Duodenal mucosa (tissue), 2 donors: ENCODE measurements at regions not wholly inside any gene's neighbourhood (a gene's known extent, or its start where the extent isn't known, plus 50 kb on each side); places are given as distances from the start of the nearest gene placed in this dataset.

ENCODE experiments used
- H3K27ac ChIP-seq: one replicate; pipeline ENCODE4 v1.7.0; 2013; ENCODE audit warnings: low read depth, low read length
- H3K27me3 ChIP-seq, 2 donors: one replicate each; pipeline ENCODE4 v1.7.0; 2013; ENCODE audit warnings: low read length in 2 of 2, control low read depth in 1 of 2; ENCODE audit not compliant: insufficient read depth in 2 of 2, control insufficient read depth in 1 of 2
- H3K36me3 ChIP-seq, 2 donors: one replicate each; pipeline ENCODE4 v1.7.0; 2013; ENCODE audit warnings: low read length in 2 of 2, control low read depth in 1 of 2; ENCODE audit not compliant: insufficient read depth in 2 of 2, control insufficient read depth in 1 of 2
- H3K4me1 ChIP-seq, 2 donors: one replicate each; pipeline ENCODE4 v1.7.0; 2013; ENCODE audit warnings: low read length in 2 of 2, control low read depth in 1 of 2; ENCODE audit not compliant: insufficient read depth in 2 of 2, control insufficient read depth in 1 of 2
- H3K4me3 ChIP-seq, 2 donors: one replicate each; pipeline ENCODE4 v1.7.0; 2013; ENCODE audit warnings: low read length in 2 of 2, low read depth in 1 of 2
- H3K9ac ChIP-seq, 2 donors: one replicate each; pipeline ENCODE4 v1.7.0; 2013; ENCODE audit warnings: low read length in 2 of 2, low read depth in 1 of 2
- H3K9me3 ChIP-seq, 2 donors: one replicate each; pipeline ENCODE4 v1.7.0; 2013; ENCODE audit warnings: low read length in 2 of 2, control low read depth in 1 of 2; ENCODE audit not compliant: control insufficient read depth in 1 of 2

DNA sequence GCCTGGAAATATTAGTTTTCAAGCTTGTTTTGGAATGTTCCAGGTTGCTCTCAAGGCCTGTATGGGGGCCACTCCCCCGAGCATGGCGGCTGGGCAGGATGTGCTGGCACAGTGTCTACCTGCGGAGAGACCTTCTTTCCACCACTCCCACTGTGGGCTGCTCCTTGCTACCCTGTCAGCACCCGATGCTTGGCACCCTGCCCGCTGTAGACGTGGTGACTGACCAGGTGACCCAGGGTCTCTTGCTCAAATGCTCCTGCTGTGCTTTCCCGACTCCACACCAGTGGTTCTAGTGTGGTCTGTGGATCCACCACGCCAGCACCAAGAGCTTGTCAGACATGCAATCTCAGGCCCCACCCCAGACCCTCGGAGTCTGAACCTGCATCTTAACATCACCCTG lies 213.3 kb downstream of the SH3BP4 start:
- Histone ChIP-seq H3K4me3 (no peak overlapping the region), H3K36me3 (no peaks in the 10 kb centered on the region)

GRCh38 chr2:235165631-235166030 lies 213.8 kb downstream of the SH3BP4 start:
- no peak overlapping the region for H3K27ac ChIP-seq
- H3K27me3 ChIP-seq, result peaks cover 0 to 6% of the 10 kb centered on the region in 2 donors
- no peak overlapping the region for H3K9ac ChIP-seq
- peaks cover 0 to under 1% of the 10 kb centered on the region in 2 donors for H3K4me1 ChIP-seq
- no peaks in the 10 kb centered on the region for H3K36me3 ChIP-seq
- H3K4me3 ChIP-seq, result no peak overlapping the region
- H3K9me3 ChIP-seq, result no peaks in the 10 kb centered on the region

More for the DNA sequence above, 213.3 kb downstream of the SH3BP4 start:
- Histone ChIP-seq H3K27ac (no peak overlapping the region), H3K27me3 (peaks cover 0 to 6% of the 10 kb centered on the region in 2 donors), H3K9ac (no peak overlapping the region), H3K9me3 (no peaks in the 10 kb centered on the region), H3K4me1 (no peaks in the 10 kb centered on the region)

- no peaks in the 10 kb centered on the region for H3K9me3 ChIP-seq
- no peaks in the 10 kb centered on the region for H3K27me3 ChIP-seq
- peaks cover 15 to 18% of the 10 kb centered on the region in 2 donors for H3K4me1 ChIP-seq
- no peak overlapping the region for H3K27ac ChIP-seq
- H3K4me3 ChIP-seq, result no peak overlapping the region
- no peak overlapping the region for H3K9ac ChIP-seq
- H3K36me3 ChIP-seq, result no peaks in the 10 kb centered on the region
These were observed 216.6 kb downstream of the SH3BP4 start for GRCh38 chr2:235168174-235168979.

DNA sequence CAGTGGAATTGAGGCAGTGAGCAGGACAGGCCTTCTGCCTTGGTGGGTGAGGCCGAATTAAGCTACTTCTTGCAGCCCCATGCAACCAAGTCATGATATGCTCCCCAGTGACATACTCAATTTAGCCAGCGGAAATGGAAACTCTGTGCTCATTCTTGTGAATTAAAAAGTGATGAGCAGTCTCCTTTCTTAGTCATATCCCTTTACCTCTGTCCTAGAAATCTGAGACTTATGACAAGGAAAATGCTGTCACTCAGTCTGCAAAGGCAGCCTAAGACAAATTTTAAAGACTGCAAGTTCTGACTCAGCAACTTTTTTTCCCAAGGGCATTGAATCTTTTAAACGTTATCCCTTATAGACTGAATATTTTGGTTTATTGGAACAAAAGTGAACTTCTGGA lies 218.2 kb downstream of the SH3BP4 start:
- Histone ChIP-seq H3K27me3 (no peaks in the 10 kb centered on the region), H3K27ac (no peak overlapping the region), H3K9ac (no peak overlapping the region), H3K4me3 (no peak overlapping the region), H3K4me1 (peaks cover 15 to 18% of the 10 kb centered on the region in 2 donors), H3K36me3 (no peaks in the 10 kb centered on the region), H3K9me3 (no peaks in the 10 kb centered on the region)

DNA sequence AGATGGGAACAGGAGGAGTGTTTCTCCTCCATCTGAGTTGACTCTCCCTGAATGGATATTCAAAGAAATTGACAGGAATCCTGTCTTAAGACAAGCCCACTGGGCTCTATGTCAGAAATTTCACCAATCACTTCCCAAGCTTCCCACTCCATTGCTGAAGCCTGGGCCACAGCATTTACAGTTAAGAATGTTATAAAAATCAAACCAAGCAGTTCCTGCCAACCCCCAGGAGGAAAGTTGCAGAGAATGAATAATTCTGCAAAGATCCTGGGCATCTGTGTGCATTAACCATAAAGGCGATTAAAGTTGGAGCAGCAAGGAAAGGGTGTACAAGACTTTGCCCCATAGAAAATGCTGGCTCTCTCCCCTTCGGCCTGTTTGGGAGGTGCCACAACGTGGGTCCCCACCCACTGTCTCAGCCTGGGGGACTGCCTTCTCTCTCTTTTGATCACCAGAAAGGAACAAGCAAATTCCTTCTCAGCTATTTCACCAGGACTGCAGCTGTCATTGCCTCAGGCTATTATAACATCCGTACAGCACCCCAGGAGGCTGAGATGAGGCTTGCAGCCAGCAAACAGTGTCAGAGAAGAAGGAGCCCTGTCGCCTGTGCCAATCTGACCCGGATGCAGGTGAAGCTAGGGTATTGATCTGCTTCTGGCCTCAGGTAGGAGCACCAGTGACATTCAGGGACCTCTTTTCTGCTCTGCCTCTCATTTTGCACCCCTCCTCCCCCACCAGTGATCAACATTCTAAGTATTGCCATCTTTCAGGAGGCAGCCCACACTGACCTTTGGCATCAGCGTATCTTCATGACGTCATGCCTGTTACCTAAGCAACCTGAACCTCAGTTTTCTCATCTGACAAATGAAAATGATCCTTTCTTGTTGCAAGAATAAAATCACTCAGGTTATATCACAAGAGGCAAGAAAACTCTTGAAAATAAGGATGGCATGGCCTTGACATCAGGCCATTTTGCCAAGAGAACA lies 219.0 kb downstream of the SH3BP4 start:
- Histone ChIP-seq H3K27ac (no peak overlapping the region), H3K9me3 (no peaks in the 10 kb centered on the region), H3K4me1 (peaks cover 15 to 18% of the 10 kb centered on the region in 2 donors), H3K27me3 (no peaks in the 10 kb centered on the region), H3K36me3 (no peaks in the 10 kb centered on the region), H3K9ac (no peak overlapping the region), H3K4me3 (no peak overlapping the region)

DNA sequence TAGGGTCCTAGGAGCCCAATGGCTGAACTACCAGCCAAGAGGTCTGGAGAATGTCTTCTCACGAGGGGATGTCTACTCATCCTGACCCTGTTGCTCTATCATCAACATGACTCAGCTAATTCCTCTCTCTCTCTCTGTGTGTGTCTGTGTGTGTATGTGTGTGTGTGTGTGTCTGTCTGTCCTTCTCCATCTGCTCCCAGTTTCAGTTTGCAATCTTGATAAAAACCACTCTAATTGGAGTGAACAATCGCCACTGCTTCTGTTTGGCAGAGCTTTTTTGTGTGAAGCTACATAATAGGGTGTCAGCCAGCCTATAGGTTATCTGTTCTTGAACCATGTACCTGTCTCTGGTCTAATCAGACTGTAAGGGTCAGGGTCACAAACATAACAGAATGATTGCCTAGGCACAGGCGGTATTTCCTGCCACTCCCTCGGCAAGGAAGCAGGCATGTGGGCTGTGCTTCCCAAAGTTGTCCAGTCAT lies 219.8 kb downstream of the SH3BP4 start:
- H3K9me3 ChIP-seq, result no peaks in the 10 kb centered on the region
- no peak overlapping the region for H3K4me3 ChIP-seq
- no peak overlapping the region for H3K9ac ChIP-seq
- H3K27ac ChIP-seq, result no peak overlapping the region
- no peaks in the 10 kb centered on the region for H3K36me3 ChIP-seq
- H3K27me3 ChIP-seq, result no peaks in the 10 kb centered on the region
- H3K4me1 ChIP-seq, result peaks cover 15 to 18% of the 10 kb centered on the region in 2 donors

- H3K36me3 ChIP-seq, result no peaks in the 10 kb centered on the region
- H3K4me1 ChIP-seq, result no peaks in the 10 kb centered on the region
- H3K9me3 ChIP-seq, result no peaks in the 10 kb centered on the region
- H3K4me3 ChIP-seq, result no peak overlapping the region
- H3K9ac ChIP-seq, result no peak overlapping the region
- H3K27ac ChIP-seq, result no peak overlapping the region
- no peaks in the 10 kb centered on the region for H3K27me3 ChIP-seq
These were observed 228.8 kb downstream of the SH3BP4 start for GRCh38 chr2:235180642-235181041.

- H3K9ac ChIP-seq, result no peak overlapping the region
- no peak overlapping the region for H3K4me3 ChIP-seq
- no peak overlapping the region for H3K27ac ChIP-seq
- H3K36me3 ChIP-seq, result no peaks in the 10 kb centered on the region
- no peaks in the 10 kb centered on the region for H3K4me1 ChIP-seq
- H3K27me3 ChIP-seq, result no peaks in the 10 kb centered on the region
- H3K9me3 ChIP-seq, result no peaks in the 10 kb centered on the region
These were observed 232.0 kb downstream of the SH3BP4 start for GRCh38 chr2:235183786-235184185.

- no peaks in the 10 kb centered on the region for H3K4me1 ChIP-seq
- no peaks in the 10 kb centered on the region for H3K27me3 ChIP-seq
These were observed 236.0 kb downstream of the SH3BP4 start for GRCh38 chr2:235187806-235188205.

DNA sequence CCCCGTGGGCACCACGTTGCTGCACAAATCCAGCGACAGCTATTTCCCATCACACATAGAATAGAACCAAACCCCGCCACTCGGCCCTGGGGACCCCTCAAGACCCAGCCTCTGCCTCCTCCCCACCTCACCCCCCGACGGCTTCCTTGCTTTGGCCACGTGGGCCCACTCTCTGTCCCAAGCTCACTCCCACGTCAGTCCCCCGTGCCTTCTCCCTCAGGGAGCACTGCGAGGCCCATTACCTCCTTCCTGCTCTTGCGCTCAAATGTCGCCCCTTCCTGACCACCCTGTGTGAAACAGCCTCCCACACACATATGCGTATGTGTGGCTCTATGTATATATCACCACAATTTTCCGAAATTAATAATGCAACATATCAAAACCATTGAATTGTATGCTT lies 239.7 kb downstream of the SH3BP4 start:
- H3K9ac ChIP-seq, result no peak overlapping the region
- no peak overlapping the region for H3K4me3 ChIP-seq
- H3K4me1 ChIP-seq, result no peaks in the 10 kb centered on the region
- H3K36me3 ChIP-seq, result no peaks in the 10 kb centered on the region
- no peaks in the 10 kb centered on the region for H3K9me3 ChIP-seq
- no peaks in the 10 kb centered on the region for H3K27me3 ChIP-seq
- no peak overlapping the region for H3K27ac ChIP-seq

More at GRCh38 chr2:235187806-235188205, 236.0 kb downstream of the SH3BP4 start:
- Histone ChIP-seq H3K9ac (no peak overlapping the region), H3K9me3 (no peaks in the 10 kb centered on the region), H3K4me3 (no peak overlapping the region), H3K36me3 (no peaks in the 10 kb centered on the region), H3K27ac (no peak overlapping the region)
